SU-DHL-6 (cell line): ENCODE measurements at regions not wholly inside any gene's neighbourhood (a gene's known extent, or its start where the extent isn't known, plus 50 kb on each side); places are given as distances from the start of the nearest gene placed in this dataset.

ENCODE experiments used
- H2AFZ ChIP-seq: fragments of 200-600 bp; sonication (generic); 2 replicates; pipeline ENCODE4 v1.6.1; 2014; ENCODE audit warnings: low read depth, mild to moderate bottlenecking, moderate library complexity, mixed read lengths, antibody characterized with exemption, low read length; ENCODE audit not compliant: severe bottlenecking
- H3F3A ChIP-seq: fragments of 200-600 bp; shearing (Covaris generic); 2 replicates; pipeline ENCODE4 v1.6.0; 2016; ENCODE audit warnings: antibody characterized with exemption, mild to moderate bottlenecking; ENCODE audit not compliant: insufficient read depth
- H3K27ac ChIP-seq: fragments of 200-600 bp; sonication (generic); 2 replicates; pipeline ENCODE4 v1.5.1; 2016; ENCODE audit warnings: low read depth, mild to moderate bottlenecking, low read length, moderate library complexity, mixed read lengths
- H3K27me3 ChIP-seq: fragments of 200-600 bp; sonication (generic), shearing (Covaris generic); 2 replicates; pipeline ENCODE4 v1.6.0; 2014; ENCODE audit warnings: mild to moderate bottlenecking, low read length
- H3K36me3 ChIP-seq: fragments of 200-600 bp; sonication (generic); 2 replicates; pipeline ENCODE4 v1.6.1; 2014; ENCODE audit warnings: mild to moderate bottlenecking, low read length, mixed read lengths
- H3K4me2 ChIP-seq: fragments of 300-600, 200-600 bp; shearing (Covaris generic), sonication (generic); 2 replicates; pipeline ENCODE4 v1.6.0; 2014; ENCODE audit warnings: low read length, low read depth, mild to moderate bottlenecking; ENCODE audit not compliant: poor library complexity, severe bottlenecking
- H3K4me3 ChIP-seq: fragments of 200-600 bp; sonication (generic); 2 replicates; pipeline ENCODE4 v1.5.1; 2014; ENCODE audit warnings: antibody characterized with exemption, low read length, mild to moderate bottlenecking, mixed read lengths; ENCODE audit not compliant: insufficient read depth, poor library complexity, severe bottlenecking
- H3K79me2 ChIP-seq: fragments of 200-600 bp; sonication (generic); 2 replicates; pipeline ENCODE4 v1.6.1; 2014; ENCODE audit warnings: mild to moderate bottlenecking, low read length, moderate library complexity; ENCODE audit not compliant: insufficient read depth
- H3K9ac ChIP-seq: fragments of 200-600 bp; sonication (generic); 2 replicates; pipeline ENCODE4 v1.7.0; 2014; ENCODE audit warnings: mild to moderate bottlenecking, low read length
- H3K9me2 ChIP-seq: fragments of 200-600 bp; sonication (generic); replicated peaks from 2 replicates; pipeline ENCODE4 v1.6.1; 2014; ENCODE audit warnings: low read length; ENCODE audit not compliant: insufficient read depth
- H3K9me3 ChIP-seq: fragments of 200-600 bp; sonication (generic); 2 replicates; pipeline ENCODE4 v1.6.1; 2014; ENCODE audit warnings: low read length, mixed read lengths; ENCODE audit not compliant: insufficient read depth
- H4K20me1 ChIP-seq: fragments of 200-600 bp; sonication (generic); 2 replicates; pipeline ENCODE4 v1.6.1; 2014; ENCODE audit warnings: low read depth, mild to moderate bottlenecking, antibody characterized with exemption, low read length, moderate library complexity, mixed read lengths
- CTCF ChIP-seq: fragments of 200-600 bp; sonication (generic); IDR thresholded peaks from one replicate; pipeline ENCODE4 v1.5.1; 2017; ENCODE audit warnings: antibody characterized with exemption, mild to moderate bottlenecking, low read length, moderate library complexity; ENCODE audit not compliant: insufficient read depth, poor library complexity, severe bottlenecking
- EZH2phosphoT487 ChIP-seq: fragments of 200-600 bp; sonication (generic), shearing (Covaris generic); conservative IDR thresholded peaks from 2 replicates; pipeline ENCODE4 v1.6.1; 2018; ENCODE audit warnings: mild to moderate bottlenecking, antibody characterized with exemption, low read length, moderate library complexity, mixed read lengths

GRCh38 chr18:77397056-77397455 lies 147.4 kb downstream of the GALR1 start:
- H3K36me3 ChIP-seq, result no peaks in the 10 kb centered on the region
- H2AFZ ChIP-seq, result no peak overlapping the region
- no peak overlapping the region for H3K9ac ChIP-seq
- no peaks in the 10 kb centered on the region for H4K20me1 ChIP-seq
- H3F3A ChIP-seq, result no peaks in the 10 kb centered on the region
- no peak overlapping the region for H3K27ac ChIP-seq
- TF ChIP-seq CTCF (no peak), EZH2phosphoT487 (no peak)
- H3K9me3 ChIP-seq, result no peaks in the 10 kb centered on the region
- H3K9me2 ChIP-seq, result no peaks in the 10 kb centered on the region
- H3K79me2 ChIP-seq, result no peaks in the 10 kb centered on the region
- no peak overlapping the region for H3K4me2 ChIP-seq
- H3K4me3 ChIP-seq, result no peak overlapping the region
- H3K27me3 ChIP-seq, result no peaks in the 10 kb centered on the region

GRCh38 chr18:77397617-77398016 lies 148.0 kb downstream of the GALR1 start:
- Histone ChIP-seq H3F3A (no peaks in the 10 kb centered on the region), H3K36me3 (no peaks in the 10 kb centered on the region), H3K9me2 (no peaks in the 10 kb centered on the region), H3K79me2 (no peaks in the 10 kb centered on the region), H3K4me3 (no peak overlapping the region), H4K20me1 (no peaks in the 10 kb centered on the region), H3K9ac (no peak overlapping the region), H3K27me3 (no peaks in the 10 kb centered on the region), H3K4me2 (no peak overlapping the region), H3K9me3 (no peaks in the 10 kb centered on the region), H3K27ac (no peak overlapping the region), H2AFZ (no peak overlapping the region)
- no peak for TF ChIP-seq EZH2phosphoT487
- no peak for TF ChIP-seq CTCF

GRCh38 chr18:77400561-77400960 lies 150.9 kb downstream of the GALR1 start:
- Histone ChIP-seq H3K27me3 (no peaks in the 10 kb centered on the region), H3K4me2 (no peak overlapping the region), H3K36me3 (no peaks in the 10 kb centered on the region), H3K27ac (no peak overlapping the region), H3K9me2 (no peaks in the 10 kb centered on the region), H4K20me1 (no peaks in the 10 kb centered on the region), H2AFZ (no peak overlapping the region), H3K9ac (no peak overlapping the region), H3K4me3 (no peak overlapping the region), H3F3A (no peaks in the 10 kb centered on the region), H3K79me2 (no peaks in the 10 kb centered on the region), H3K9me3 (no peaks in the 10 kb centered on the region)
- TF ChIP-seq CTCF, result no peak
- no peak for TF ChIP-seq EZH2phosphoT487

DNA sequence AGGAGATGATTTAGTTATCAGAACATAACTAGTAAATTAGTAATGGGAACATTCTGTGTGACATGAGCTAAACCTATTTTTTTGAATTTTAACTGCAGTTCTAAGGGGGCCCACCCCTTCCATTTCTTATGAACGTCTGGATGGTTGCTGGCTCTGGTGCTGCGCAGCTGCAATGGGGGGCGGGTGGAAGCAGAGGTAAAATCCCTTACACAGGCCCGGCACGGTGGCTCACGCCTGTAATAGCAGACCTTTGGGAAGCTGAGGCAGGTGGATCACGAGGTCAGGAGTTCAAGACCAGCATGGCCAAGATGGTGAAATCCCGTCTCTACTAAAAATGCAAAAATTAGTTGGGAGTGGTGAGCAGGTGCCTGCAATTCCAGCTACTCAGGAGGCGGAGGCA lies 151.5 kb downstream of the GALR1 start:
- H3K27me3 ChIP-seq, result no peaks in the 10 kb centered on the region
- H3F3A ChIP-seq, result no peaks in the 10 kb centered on the region
- H3K79me2 ChIP-seq, result no peaks in the 10 kb centered on the region
- no peaks in the 10 kb centered on the region for H3K36me3 ChIP-seq
- H3K4me2 ChIP-seq, result no peak overlapping the region
- no peaks in the 10 kb centered on the region for H4K20me1 ChIP-seq
- no peaks in the 10 kb centered on the region for H3K9me2 ChIP-seq
- H3K4me3 ChIP-seq, result no peak overlapping the region
- no peak for TF ChIP-seq CTCF
- TF ChIP-seq EZH2phosphoT487, result no peak
- no peak overlapping the region for H3K9ac ChIP-seq
- H2AFZ ChIP-seq, result no peak overlapping the region
- H3K27ac ChIP-seq, result no peak overlapping the region
- no peaks in the 10 kb centered on the region for H3K9me3 ChIP-seq
